Occipital lobe (tissue), 1 donor: ENCODE measurements at regions not wholly inside any gene's neighbourhood (a gene's known extent, or its start where the extent isn't known, plus 50 kb on each side); places are given as distances from the start of the nearest gene placed in this dataset.
"Not testable (repeated sequence)": the region's sequence is repeated elsewhere in the genome, so short reads cannot be mapped to it uniquely, and the experiment has no call there.

Source experiments
- DNase-seq: peaks from one replicate; lab custom pipeline; 2025; lab: John Stamatoyannopoulos, UW

- no peak for DNase-seq
These were observed 65.6 kb upstream of the IQSEC1 start for GRCh38 chr3:13138833-13139145.

- no peak for DNase-seq
These were observed 65.0 kb upstream of the IQSEC1 start for GRCh38 chr3:13137941-13138832.

- not testable (repeated sequence) for DNase-seq
These were observed 63.6 kb upstream of the IQSEC1 start for GRCh38 chr3:13136848-13137247.

DNA sequence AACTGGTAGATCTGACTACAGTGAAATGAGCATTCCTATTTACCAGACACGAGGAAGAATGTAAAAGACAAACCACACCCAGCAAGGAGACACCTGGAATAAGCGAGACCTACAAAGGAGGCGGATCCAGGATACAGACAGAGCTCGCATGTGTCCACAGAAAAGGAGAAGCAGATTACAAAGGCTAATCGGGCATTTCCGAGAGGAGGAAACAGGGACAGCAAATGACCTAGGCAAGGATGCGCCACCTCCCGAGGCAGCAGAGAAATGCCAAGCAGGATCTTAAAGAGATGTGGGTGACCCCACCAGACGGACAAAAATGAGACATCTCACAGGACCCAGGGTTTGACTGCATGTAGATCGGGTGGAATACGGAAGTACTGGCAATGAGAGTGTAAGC, 63.2 kb upstream of the IQSEC1 start:
- DNase-seq: no peak

GRCh38 chr3:13135811-13136321, 62.6 kb upstream of the IQSEC1 start:
- no peak for DNase-seq

GRCh38 chr3:13135251-13135810, 62.1 kb upstream of the IQSEC1 start:
- no peak for DNase-seq

DNA sequence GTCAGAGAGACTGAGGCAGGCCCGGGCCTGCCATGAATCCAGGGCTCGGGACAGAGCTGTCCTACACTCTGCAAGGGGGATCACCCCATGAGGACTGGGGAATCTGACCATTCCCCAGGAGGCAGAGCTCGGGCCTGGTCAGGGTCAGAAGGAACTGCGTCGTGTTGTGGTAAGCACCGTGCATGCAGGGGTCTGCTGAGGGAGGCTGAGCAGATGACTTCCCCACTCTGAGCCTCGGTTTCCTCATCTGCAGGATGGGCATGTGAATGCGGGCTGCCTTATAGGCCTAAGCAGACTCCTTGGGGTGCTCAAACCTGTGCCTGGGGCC, 61.6 kb upstream of the IQSEC1 start:
- DNase-seq: no peak

DNA sequence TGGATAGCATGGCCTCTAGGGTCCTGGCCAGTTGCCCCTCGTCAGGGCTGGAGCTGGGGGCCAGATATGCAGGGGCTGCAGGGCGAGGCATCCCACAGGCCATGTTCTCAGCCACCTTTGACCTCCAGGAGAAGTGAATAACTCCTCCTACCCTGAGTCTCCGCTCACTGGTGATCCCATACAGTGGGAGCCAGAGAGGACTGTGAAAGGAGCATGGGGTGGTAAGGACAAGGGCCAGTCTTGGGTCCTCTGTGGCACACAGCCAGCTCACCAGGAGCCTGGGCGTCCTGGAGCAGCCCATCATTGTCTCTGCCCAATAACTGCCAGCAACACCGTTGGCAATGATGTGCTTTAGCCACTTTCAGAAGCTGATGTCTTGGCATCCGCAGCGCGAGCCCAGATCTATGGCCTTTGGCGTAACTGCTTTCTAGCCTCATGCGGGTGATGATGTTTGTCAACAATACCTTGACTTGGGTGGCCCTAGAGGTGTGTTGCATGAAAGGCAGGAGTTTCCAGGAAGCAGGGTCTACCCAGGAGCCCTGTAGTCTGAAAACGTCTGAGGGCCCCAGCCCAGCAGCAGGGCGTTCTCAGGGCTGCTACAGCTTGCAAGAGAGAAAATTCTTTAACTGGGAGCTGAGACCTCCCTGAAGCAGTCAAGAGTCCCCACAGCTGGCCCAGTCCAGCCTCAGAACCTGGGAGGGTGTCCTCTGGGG, 61.1 kb upstream of the IQSEC1 start:
- no peak for DNase-seq

- DNase-seq: no peak
These were observed 60.3 kb upstream of the IQSEC1 start for GRCh38 chr3:13133471-13133981.

GRCh38 chr3:13132731-13133410, 59.6 kb upstream of the IQSEC1 start:
- no peak for DNase-seq

DNA sequence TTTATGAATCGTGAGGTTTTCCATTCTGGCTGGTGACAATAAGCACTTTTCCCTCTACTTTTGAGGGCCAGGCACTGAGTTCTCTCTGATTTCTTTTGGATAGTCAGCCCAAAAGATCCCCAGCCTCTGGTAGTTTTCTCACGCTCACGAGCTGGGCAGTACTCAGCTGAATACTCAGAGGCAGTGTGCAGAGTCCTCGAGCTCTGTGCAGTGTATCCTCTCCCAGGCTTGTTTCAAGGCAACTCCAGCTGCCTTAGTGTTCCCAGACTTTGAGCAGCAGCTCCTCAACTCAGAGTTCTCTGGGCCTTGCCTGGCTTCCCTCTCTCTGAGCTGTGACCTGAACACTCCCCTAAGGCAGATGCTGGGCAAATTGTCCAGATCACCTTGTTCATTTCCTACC, 59.1 kb upstream of the IQSEC1 start:
- DNase-seq: no peak

DNA sequence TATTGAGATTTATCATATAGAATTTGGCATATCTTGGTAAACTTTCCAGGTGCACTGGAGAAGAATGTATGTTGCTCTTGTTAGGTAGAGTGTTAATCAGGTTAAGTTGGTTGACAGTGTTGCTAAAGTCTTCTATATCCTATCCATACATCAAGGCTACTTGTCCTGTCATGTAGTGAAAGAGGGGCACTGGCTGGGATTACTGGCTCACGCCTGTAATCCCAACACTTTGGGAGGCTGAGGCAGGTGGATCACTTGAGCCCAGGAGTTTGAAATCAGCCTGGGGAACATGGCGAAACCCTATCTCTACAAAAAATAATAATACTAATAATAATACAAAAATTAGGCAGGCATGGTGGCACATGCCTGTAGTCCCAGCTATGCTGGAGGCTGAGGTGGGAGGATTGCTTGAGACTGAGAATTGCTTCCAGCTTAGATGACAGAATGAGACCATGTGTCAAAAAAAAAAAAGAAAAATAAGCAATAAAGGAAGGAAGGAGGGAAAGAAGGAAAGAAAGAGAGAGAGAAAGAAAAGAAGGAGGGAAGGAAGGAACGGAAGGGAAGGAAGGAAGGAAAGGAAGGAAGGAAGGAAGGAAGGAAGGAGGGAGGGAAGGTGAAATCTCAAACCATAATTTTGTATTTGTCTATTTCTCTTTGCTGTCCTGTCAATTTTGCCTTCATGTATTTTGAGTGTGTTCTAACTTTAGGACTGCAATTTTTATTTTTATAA, 57.4 kb upstream of the IQSEC1 start:
- DNase-seq: no peak

DNA sequence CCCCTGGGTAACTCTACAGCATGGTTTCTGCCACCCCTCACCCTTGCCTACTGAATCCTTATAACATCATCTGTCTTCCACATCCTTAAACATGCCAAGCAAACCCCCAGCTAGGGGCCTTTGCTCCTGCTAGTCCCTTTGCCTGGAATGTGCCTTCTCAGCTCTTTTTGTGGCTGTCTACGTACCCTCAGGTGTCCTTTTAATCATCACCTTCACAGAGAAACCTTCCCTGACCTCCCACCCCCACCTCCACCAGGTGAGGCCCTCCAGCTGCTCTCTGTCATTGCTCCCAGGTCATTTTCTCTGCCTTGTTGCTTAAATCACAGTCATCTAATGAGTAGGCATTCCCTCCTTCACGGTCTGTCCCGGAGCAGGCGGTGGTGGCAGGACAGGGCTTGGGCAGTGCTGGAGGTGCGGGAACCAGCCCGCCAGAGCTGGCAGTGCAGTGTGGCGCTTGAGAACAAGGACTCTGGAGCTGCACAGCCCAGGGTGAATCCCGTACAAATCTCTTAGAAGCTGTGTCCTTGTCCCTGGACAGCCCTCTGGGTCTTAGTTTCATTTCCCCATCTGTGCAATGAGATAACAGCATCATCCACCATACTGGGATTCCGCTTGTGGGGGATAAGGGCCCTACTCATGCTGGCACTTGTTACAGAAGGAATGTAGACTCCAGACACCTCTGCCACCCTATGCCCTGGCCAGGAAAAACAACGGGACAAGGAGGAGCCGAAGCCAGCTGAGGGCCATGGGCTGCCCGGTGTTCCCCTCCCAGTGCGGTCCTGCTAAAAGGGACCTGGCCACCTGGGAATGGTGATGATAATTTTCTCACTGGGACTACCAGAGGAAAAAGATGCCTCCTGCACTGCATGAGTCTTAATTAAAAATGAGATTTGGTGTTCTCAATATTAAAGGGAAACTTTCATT, 52.1 kb upstream of the IQSEC1 start:
- DNase-seq: no peak

GRCh38 chr3:13124631-13125030, 51.4 kb upstream of the IQSEC1 start:
- DNase-seq: no peak

- no peak for DNase-seq
These were observed 50.5 kb upstream of the IQSEC1 start for GRCh38 chr3:13123765-13124164.

DNA sequence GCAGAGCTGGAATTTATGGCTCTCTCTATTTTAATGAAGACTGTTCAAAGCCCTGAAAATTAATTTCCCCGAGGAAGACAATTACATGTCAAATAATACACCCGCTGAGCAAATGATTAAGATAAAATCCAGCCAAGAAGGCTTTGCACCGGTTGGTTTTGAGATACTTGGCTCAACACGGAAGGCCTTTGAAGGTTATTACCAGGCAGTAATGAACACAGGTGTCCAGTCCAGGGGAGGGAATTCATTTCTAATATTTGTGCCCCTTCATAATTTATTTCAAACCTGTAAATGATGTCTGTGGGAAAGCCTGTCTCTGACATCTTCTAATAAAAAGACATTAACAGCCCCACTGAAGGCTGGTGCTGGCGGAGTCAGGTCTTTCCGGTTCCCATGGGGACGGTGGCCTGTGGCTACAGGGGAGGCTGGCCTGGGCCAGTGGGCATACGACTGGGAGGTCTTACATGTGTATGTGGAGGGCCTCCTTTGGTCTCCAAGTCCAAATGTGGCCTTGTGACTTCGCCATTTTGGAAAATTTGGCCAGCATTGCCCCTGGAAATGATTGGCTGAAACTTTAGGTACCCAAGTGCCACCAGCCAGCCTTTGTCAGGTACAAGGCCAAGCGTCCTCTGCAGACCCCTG, 49.9 kb upstream of the IQSEC1 start:
- no peak for DNase-seq
